ENCODE measurements at regions not wholly inside any gene's neighbourhood (a gene's known extent, or its start where the extent isn't known, plus 50 kb on each side); places are given as distances from the start of the nearest gene placed in this dataset.

GRCh38 chr22:27204280-27204679 is 546.9 kb downstream of the MIAT start:
- peaks cover 7% of the 10 kb centered on the region for H3K27me3 ChIP-seq (ENCODE audit: insufficient read depth, low read depth, severe bottlenecking)
- H3K9me3 ChIP-seq (ENCODE audit: severe bottlenecking) = no peaks in the 10 kb centered on the region
- DNase-seq = no peak
- H3K36me3 ChIP-seq = no peaks in the 10 kb centered on the region
- no peak overlapping the region for H3K4me3 ChIP-seq (ENCODE audit: low read depth, low read length)
- no peak overlapping the region for H3K27ac ChIP-seq
- no peak for TF ChIP-seq CTCF (IDR thresholded peaks at IDR 0.05; ENCODE audit: low read depth, low read length)

GRCh38 chr22:27204817-27205216 is 547.4 kb downstream of the MIAT start:
- H3K36me3 ChIP-seq = no peaks in the 10 kb centered on the region
- no peaks in the 10 kb centered on the region for H3K9me3 ChIP-seq (ENCODE audit: severe bottlenecking)
- H3K4me3 ChIP-seq (ENCODE audit: low read depth, low read length) = no peak overlapping the region
- H3K27ac ChIP-seq = no peak overlapping the region
- H3K27me3 ChIP-seq (ENCODE audit: insufficient read depth, low read depth, severe bottlenecking) = peaks cover 7% of the 10 kb centered on the region
- no peak for DNase-seq
- TF ChIP-seq CTCF (IDR thresholded peaks at IDR 0.05; ENCODE audit: low read depth, low read length) = no peak

GRCh38 chr22:27205492-27206373 is 548.3 kb downstream of the MIAT start:
- Histone ChIP-seq H3K4me3 (ENCODE audit: low read depth, low read length) (no peak overlapping the region), H3K27ac (no peak overlapping the region), H3K27me3 (ENCODE audit: insufficient read depth, low read depth, severe bottlenecking) (peaks cover 2% of the 10 kb centered on the region), H3K36me3 (no peaks in the 10 kb centered on the region), H3K9me3 (ENCODE audit: severe bottlenecking) (no peaks in the 10 kb centered on the region)
- TF ChIP-seq CTCF (IDR thresholded peaks at IDR 0.05; ENCODE audit: low read depth, low read length) = no peak
- no peak for DNase-seq

- no peaks in the 10 kb centered on the region for H3K9me3 ChIP-seq (ENCODE audit: severe bottlenecking)
- DNase-seq = no peak
- no peaks in the 10 kb centered on the region for H3K36me3 ChIP-seq
- TF ChIP-seq CTCF (IDR thresholded peaks at IDR 0.05; ENCODE audit: low read depth, low read length) = no peak
- no peak overlapping the region for H3K27ac ChIP-seq
- peaks cover 2% of the 10 kb centered on the region for H3K27me3 ChIP-seq (ENCODE audit: insufficient read depth, low read depth, severe bottlenecking)
- no peak overlapping the region for H3K4me3 ChIP-seq (ENCODE audit: low read depth, low read length)
Measured at GRCh38 chr22:27206374-27207133, 549.2 kb downstream of the MIAT start.

GRCh38 chr22:27207266-27207665 is 549.9 kb downstream of the MIAT start:
- no peak overlapping the region for H3K27ac ChIP-seq
- no peak for TF ChIP-seq CTCF (IDR thresholded peaks at IDR 0.05; ENCODE audit: low read depth, low read length)
- no peak for DNase-seq
- no peak overlapping the region for H3K4me3 ChIP-seq (ENCODE audit: low read depth, low read length)
- H3K36me3 ChIP-seq = no peaks in the 10 kb centered on the region
- no peaks in the 10 kb centered on the region for H3K9me3 ChIP-seq (ENCODE audit: severe bottlenecking)
- peaks cover 2% of the 10 kb centered on the region for H3K27me3 ChIP-seq (ENCODE audit: insufficient read depth, low read depth, severe bottlenecking)
